ENCODE measurements at regions not wholly inside any gene's neighbourhood (a gene's known extent, or its start where the extent isn't known, plus 50 kb on each side); places are given as distances from the start of the nearest gene placed in this dataset.

DNA sequence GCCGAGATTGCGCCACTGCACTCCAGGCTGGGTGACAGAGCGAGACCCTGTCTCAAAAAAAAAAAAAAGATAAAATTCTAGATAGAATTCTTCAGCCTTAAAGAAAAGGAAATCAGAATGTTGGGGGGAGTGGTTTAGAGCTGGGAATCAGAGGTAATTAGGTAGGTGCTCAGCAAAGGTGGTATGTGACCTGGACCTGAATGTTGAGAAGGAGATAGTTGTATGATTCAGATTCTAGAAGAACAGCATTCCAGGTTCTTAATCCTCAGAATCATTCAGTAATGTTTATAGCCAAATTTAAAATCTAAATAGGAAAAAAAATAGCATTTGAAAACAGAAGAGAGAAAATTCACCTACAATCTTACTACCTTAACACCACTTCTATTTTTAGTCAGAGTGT is 71.3 kb upstream of the UBE2E1 start:
- no peak for TF ChIP-seq POLR2AphosphoS5 (IDR thresholded peaks at IDR 0.05; ENCODE audit: low read depth, low read length)
- TF ChIP-seq POLR2A (IDR thresholded peaks at IDR 0.05; ENCODE audit: low read depth, low read length) = no peak

Measured in GM12892 (cell line).